HG03442 (cell line): ENCODE measurements at regions not wholly inside any gene's neighbourhood (a gene's known extent, or its start where the extent isn't known, plus 50 kb on each side); places are given as distances from the start of the nearest gene placed in this dataset.

Experiments used
- ATAC-seq: cut with Tn5 transposase; IDR thresholded peaks from one replicate; pipeline ENCODE4 v1.9.1; 2021; ENCODE audit warnings: mild to moderate bottlenecking, moderate library complexity; ENCODE audit not compliant: unreplicated experiment

- no peak for ATAC-seq
These were observed 339.5 kb downstream of the ALG10 start for GRCh38 chr12:34361721-34362316.

- ATAC-seq, result no peak
These were observed 340.9 kb downstream of the ALG10 start for GRCh38 chr12:34363050-34363673.

GRCh38 chr12:34368079-34368478 lies 345.8 kb downstream of the ALG10 start:
- no peak for ATAC-seq

GRCh38 chr12:34371050-34371449 lies 348.8 kb downstream of the ALG10 start:
- no peak for ATAC-seq

GRCh38 chr12:34372003-34372402 lies 349.7 kb downstream of the ALG10 start:
- no peak for ATAC-seq

- ATAC-seq, result no peak
These were observed 351.6 kb downstream of the ALG10 start for GRCh38 chr12:34373926-34374325.

- ATAC-seq, result no peak
These were observed 354.0 kb downstream of the ALG10 start for GRCh38 chr12:34376133-34376799.

GRCh38 chr12:34377243-34378035 lies 355.1 kb downstream of the ALG10 start:
- no peak for ATAC-seq

GRCh38 chr12:34379142-34379541 lies 356.8 kb downstream of the ALG10 start:
- no peak for ATAC-seq

- ATAC-seq, result no peak
These were observed 362.4 kb downstream of the ALG10 start for GRCh38 chr12:34384693-34385092.

- no peak for ATAC-seq
These were observed 363.7 kb downstream of the ALG10 start for GRCh38 chr12:34386016-34386415.

GRCh38 chr12:34386621-34387255 lies 364.4 kb downstream of the ALG10 start:
- no peak for ATAC-seq

GRCh38 chr12:34387711-34388635 lies 365.7 kb downstream of the ALG10 start:
- ATAC-seq, result no peak

- no peak for ATAC-seq
These were observed 366.5 kb downstream of the ALG10 start for GRCh38 chr12:34388636-34389377.

- ATAC-seq, result no peak
These were observed 367.3 kb downstream of the ALG10 start for GRCh38 chr12:34389378-34390170.

- ATAC-seq, result no peak
These were observed 368.0 kb downstream of the ALG10 start for GRCh38 chr12:34390171-34390841.

- ATAC-seq, result no peak
These were observed 368.8 kb downstream of the ALG10 start for GRCh38 chr12:34390846-34391700.
